ENCODE measurements at regions not wholly inside any gene's neighbourhood (a gene's known extent, or its start where the extent isn't known, plus 50 kb on each side); places are given as distances from the start of the nearest gene placed in this dataset.

GRCh38 chr13:79098596-79098995, 307.5 kb downstream of the RBM26 start:
- no peaks in the 10 kb centered on the region for H3K4me1 ChIP-seq (ENCODE audit: control insufficient read depth, low read length)
- no peaks in the 10 kb centered on the region for H3K9me2 ChIP-seq (replicated peaks; ENCODE audit: control insufficient read depth, low read length)
- H3K27me3 ChIP-seq (ENCODE audit: control insufficient read depth, low read length), result no peaks in the 10 kb centered on the region
- H3K79me2 ChIP-seq (ENCODE audit: control insufficient read depth, low read length), result no peaks in the 10 kb centered on the region
- H3K4me3 ChIP-seq (ENCODE audit: low read length), result no peak overlapping the region
- no peaks in the 10 kb centered on the region for H3K9me3 ChIP-seq (ENCODE audit: control insufficient read depth, insufficient read depth, low read length)
- H3F3A ChIP-seq (ENCODE audit: control insufficient read depth, insufficient read depth), result no peaks in the 10 kb centered on the region
- H4K20me1 ChIP-seq (ENCODE audit: control insufficient read depth, insufficient read depth, low read depth, low read length), result no peaks in the 10 kb centered on the region
- no peaks in the 10 kb centered on the region for H3K36me3 ChIP-seq (ENCODE audit: control insufficient read depth, low read length)
- TF ChIP-seq EZH2phosphoT487 (IDR thresholded peaks at IDR 0.05; ENCODE audit: borderline replicate concordance, low read length), result no peak
- TF ChIP-seq CTCF (IDR thresholded peaks at IDR 0.05; ENCODE audit: low read depth, low read length, poor library complexity, severe bottlenecking), result no peak
- H3K4me2 ChIP-seq (ENCODE audit: low read length), result no peak overlapping the region
- H3K27ac ChIP-seq (ENCODE audit: low read depth, low read length), result no peak overlapping the region

GRCh38 chr13:79097201-79097600, 308.9 kb downstream of the RBM26 start:
- Histone ChIP-seq H3K4me1 (ENCODE audit: control insufficient read depth, low read length) (no peaks in the 10 kb centered on the region), H3K4me3 (ENCODE audit: low read length) (no peak overlapping the region), H3K4me2 (ENCODE audit: low read length) (no peak overlapping the region), H4K20me1 (ENCODE audit: control insufficient read depth, insufficient read depth, low read depth, low read length) (no peaks in the 10 kb centered on the region), H3K79me2 (ENCODE audit: control insufficient read depth, low read length) (no peaks in the 10 kb centered on the region), H3K9me3 (ENCODE audit: control insufficient read depth, insufficient read depth, low read length) (no peaks in the 10 kb centered on the region), H3F3A (ENCODE audit: control insufficient read depth, insufficient read depth) (no peaks in the 10 kb centered on the region), H3K9me2 (replicated peaks; ENCODE audit: control insufficient read depth, low read length) (no peaks in the 10 kb centered on the region), H3K36me3 (ENCODE audit: control insufficient read depth, low read length) (no peaks in the 10 kb centered on the region), H3K27me3 (ENCODE audit: control insufficient read depth, low read length) (no peaks in the 10 kb centered on the region), H3K27ac (ENCODE audit: low read depth, low read length) (no peak overlapping the region)
- TF ChIP-seq EZH2phosphoT487 (IDR thresholded peaks at IDR 0.05; ENCODE audit: borderline replicate concordance, low read length) (no peak), CTCF (IDR thresholded peaks at IDR 0.05; ENCODE audit: low read depth, low read length, poor library complexity, severe bottlenecking) (no peak)

- no peaks in the 10 kb centered on the region for H3K9me3 ChIP-seq (ENCODE audit: control insufficient read depth, insufficient read depth, low read length)
- H3K4me2 ChIP-seq (ENCODE audit: low read length), result no peak overlapping the region
These were observed 310.0 kb downstream of the RBM26 start for GRCh38 chr13:79096099-79096498.

More at GRCh38 chr13:79096099-79096498, 310.0 kb downstream of the RBM26 start:
- Histone ChIP-seq H3K79me2 (ENCODE audit: control insufficient read depth, low read length) (no peaks in the 10 kb centered on the region), H3K36me3 (ENCODE audit: control insufficient read depth, low read length) (no peaks in the 10 kb centered on the region), H3K4me3 (ENCODE audit: low read length) (no peak overlapping the region), H3K27ac (ENCODE audit: low read depth, low read length) (no peak overlapping the region), H3K9me2 (replicated peaks; ENCODE audit: control insufficient read depth, low read length) (no peaks in the 10 kb centered on the region), H4K20me1 (ENCODE audit: control insufficient read depth, insufficient read depth, low read depth, low read length) (no peaks in the 10 kb centered on the region), H3F3A (ENCODE audit: control insufficient read depth, insufficient read depth) (no peaks in the 10 kb centered on the region), H3K4me1 (ENCODE audit: control insufficient read depth, low read length) (no peaks in the 10 kb centered on the region), H3K27me3 (ENCODE audit: control insufficient read depth, low read length) (no peaks in the 10 kb centered on the region)
- TF ChIP-seq CTCF (IDR thresholded peaks at IDR 0.05; ENCODE audit: low read depth, low read length, poor library complexity, severe bottlenecking), result no peak
- no peak for TF ChIP-seq EZH2phosphoT487 (IDR thresholded peaks at IDR 0.05; ENCODE audit: borderline replicate concordance, low read length)
